ENCODE measurements at regions not wholly inside any gene's neighbourhood (a gene's known extent, or its start where the extent isn't known, plus 50 kb on each side); places are given as distances from the start of the nearest gene placed in this dataset.

- no peak for DNase-seq
These were observed 112.5 kb upstream of the GPC1 start for GRCh38 chr2:240322991-240323390.

GRCh38 chr2:240323601-240324291 is 111.7 kb upstream of the GPC1 start:
- ATAC-seq: no peak
- DNase-seq: no peak

More at GRCh38 chr2:240322991-240323390, 112.5 kb upstream of the GPC1 start:
- ATAC-seq: no peak

DNA sequence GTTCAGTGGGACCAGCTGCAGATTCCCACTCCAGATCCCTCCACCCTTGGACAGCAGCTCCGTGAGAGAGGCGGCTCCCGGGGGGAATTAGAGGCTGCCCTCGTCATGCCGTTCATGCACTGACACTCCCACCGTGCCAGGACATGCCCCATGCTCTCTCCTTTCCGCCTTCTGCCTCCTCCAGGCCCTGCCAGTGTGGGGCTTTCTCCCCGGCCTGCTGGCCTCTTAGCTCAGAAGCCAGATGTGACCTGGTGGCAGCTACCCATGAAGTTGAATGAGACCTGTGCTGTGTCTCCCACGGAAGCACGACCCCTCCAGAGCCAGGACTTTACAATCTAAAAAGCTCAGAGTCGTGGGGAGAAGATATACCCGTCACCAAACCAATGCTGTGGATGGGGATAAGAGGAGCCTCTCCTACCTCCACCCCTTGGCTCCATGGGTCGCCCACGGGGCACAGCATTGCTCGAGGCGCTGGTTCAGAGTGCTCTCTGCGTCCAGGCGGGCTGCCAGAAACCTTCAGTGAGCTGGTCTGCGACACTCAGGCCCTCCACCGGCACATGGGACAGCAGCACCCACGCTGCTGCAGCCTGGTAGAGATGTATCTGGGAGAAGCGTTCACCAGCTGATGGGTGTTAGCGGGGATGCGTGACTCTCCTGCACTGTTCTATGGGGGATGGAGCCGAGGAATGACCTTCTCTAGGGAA is 111.0 kb upstream of the GPC1 start:
- ATAC-seq (no peak), DNase-seq (no peak)

GRCh38 chr2:240325016-240326007 is 110.2 kb upstream of the GPC1 start:
- no peak for ATAC-seq
- no peak for DNase-seq

GRCh38 chr2:240326246-240326645 is 109.2 kb upstream of the GPC1 start:
- no peak for DNase-seq
- no peak for ATAC-seq

GRCh38 chr2:240326886-240327285 is 108.6 kb upstream of the GPC1 start:
- ATAC-seq: no peak
- DNase-seq: no peak

DNA sequence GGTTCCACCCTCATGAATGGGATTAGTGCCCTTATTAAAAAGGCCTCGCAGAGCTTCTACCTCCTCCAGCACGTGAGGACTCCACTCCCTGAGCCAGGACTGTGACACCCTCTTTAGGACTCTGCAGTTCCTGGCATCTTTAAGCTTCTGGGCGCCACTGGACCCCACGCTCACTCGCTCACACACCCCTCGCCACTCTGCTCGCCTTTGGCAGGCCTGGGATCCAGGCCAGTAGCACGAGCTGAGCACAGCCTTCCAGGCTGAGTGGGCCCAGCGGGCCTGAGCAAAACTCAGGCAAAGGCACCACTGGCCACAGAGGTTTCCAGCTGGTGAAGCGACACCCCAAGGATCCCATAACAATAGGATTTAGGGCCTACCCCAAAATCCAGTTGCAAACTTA is 107.9 kb upstream of the GPC1 start:
- no peak for DNase-seq
- ATAC-seq: no peak

DNA sequence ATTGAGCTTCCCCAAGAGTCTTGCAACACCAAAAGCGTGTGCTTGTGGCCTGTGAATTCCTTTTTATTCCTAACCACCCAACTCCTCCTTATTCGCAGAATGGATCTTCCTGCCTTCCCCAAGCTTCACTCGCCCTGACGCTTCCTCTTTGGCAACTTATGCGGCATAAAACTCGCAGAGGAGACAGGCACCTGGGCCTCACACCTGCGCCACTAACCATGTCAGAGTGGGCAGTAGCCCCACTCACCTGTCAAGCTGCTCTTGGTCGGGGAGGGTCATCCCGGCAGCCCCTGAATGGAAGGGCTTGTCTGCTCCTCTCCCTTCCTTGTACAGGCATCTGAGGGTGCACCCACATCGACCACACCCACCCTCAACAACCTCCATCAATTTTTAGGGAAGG is 106.9 kb upstream of the GPC1 start:
- ATAC-seq: no peak
- DNase-seq: no peak

- no peak for ATAC-seq
- no peak for DNase-seq
These were observed 106.3 kb upstream of the GPC1 start for GRCh38 chr2:240329116-240329665.

- ATAC-seq (no peak), DNase-seq (no peak)
These were observed 105.7 kb upstream of the GPC1 start for GRCh38 chr2:240329778-240330177.

- DNase-seq: no peak
- no peak for ATAC-seq
These were observed 101.5 kb upstream of the GPC1 start for GRCh38 chr2:240333985-240334384.

DNA sequence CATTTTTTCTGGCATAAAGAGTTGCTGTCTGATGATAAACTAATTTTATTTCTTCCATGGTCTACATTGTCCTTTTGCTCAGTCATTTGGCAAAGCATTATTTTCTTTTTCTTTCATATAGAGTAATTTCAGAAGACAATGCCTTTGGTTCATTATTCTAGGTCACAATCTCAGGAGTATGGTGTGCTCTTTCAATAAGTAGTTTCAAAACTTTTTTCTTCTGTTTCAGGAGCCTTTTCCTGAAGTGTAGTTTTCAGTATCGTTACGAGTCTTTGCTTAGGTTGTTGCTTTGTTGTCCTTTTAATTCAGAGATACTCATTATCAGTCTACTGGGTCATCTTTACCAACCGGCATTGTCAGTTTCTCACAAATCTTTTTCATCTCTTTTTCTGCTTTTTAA is 100.4 kb upstream of the GPC1 start:
- DNase-seq: no peak

GRCh38 chr2:240336820-240337427 is 98.5 kb upstream of the GPC1 start:
- DNase-seq (no peak), ATAC-seq (no peak)

More for the DNA sequence above, 100.4 kb upstream of the GPC1 start:
- ATAC-seq: no peak

GRCh38 chr2:240338274-240338673 is 97.2 kb upstream of the GPC1 start:
- DNase-seq: no peak
- no peak for ATAC-seq

GRCh38 chr2:240339411-240340360 is 95.8 kb upstream of the GPC1 start:
- DNase-seq (no peak), ATAC-seq (no peak)

- no peak for ATAC-seq
- DNase-seq: no peak
These were observed 95.1 kb upstream of the GPC1 start for GRCh38 chr2:240340361-240340761.

GRCh38 chr2:240341064-240341463 is 94.4 kb upstream of the GPC1 start:
- ATAC-seq: no peak
- no peak for DNase-seq

DNA sequence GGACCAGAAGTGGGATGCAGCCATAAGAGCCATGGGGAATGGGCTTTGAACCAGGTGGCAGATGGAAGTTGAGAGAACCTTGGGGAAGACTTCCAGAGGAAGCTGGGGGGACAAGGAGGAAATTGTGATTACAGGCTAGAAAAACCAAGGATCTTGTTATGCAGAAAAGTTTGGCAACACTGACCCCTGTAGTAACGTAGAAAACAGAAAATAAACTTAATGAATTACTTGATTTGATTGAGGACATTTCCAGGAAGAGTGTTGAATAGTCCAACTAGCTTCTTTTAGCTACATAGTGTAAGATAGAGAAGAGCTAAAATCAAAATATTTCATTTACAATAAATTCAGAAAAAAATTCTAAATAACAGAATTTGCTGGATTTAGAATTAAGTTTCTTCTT is 91.9 kb upstream of the GPC1 start:
- no peak for ATAC-seq
- no peak for DNase-seq

GRCh38 chr2:240344904-240345303 is 90.6 kb upstream of the GPC1 start:
- ATAC-seq (no peak), DNase-seq (no peak)

DNA sequence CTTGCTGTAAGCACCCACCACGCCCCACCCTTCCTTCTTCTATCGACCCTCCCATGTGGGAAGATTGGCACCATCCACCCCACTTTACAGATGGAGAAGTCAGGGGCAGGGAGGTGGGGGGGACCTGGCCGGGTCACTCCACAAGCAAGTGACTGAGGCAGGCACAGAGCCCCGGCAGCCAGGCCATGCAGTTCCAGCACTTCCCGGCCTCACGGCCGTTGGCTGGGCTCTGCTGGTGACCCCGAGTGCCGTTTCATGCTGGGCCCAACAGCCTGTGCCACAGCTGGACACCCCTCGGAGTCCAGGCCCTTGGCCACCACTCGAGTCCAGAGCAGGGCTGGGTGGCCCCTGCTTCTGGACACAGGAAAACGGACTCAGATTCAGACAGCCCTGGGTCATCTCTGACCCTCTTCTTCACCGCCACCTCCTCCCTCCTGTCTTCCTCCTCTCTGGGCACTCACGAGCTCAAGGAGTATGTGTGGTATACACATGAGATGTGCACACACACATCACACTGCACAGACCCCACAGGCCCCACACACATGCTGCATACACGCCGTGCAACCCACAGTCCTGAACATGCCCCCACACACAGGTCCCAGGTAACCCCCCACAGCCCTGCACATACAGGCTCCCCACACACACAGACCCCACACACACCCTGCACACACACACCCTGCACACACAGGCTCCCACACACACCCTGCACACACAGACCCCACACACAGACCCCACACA is 89.3 kb upstream of the GPC1 start:
- DNase-seq (no peak), ATAC-seq (peak; percentile 16)
